Heart left ventricle (tissue), 13 donors: ENCODE measurements at regions not wholly inside any gene's neighbourhood (a gene's known extent, or its start where the extent isn't known, plus 50 kb on each side); places are given as distances from the start of the nearest gene placed in this dataset.

Experiments
- POLR2A ChIP-seq, 2 donors: fragments of 450-650 bp; IDR thresholded peaks; one replicate each; pipeline ENCODE4 v1.6.1; 2017; ENCODE audit warnings: antibody characterized with exemption in 2 of 2, mild to moderate bottlenecking in 2 of 2, moderate library complexity in 2 of 2
- TF ChIP-seq, protein P1 (sequence below), 12 donors: fragments of 200-600 bp; sonication (generic) in 4 of 12; IDR thresholded peaks; one replicate each; pipeline versions ENCODE4 v1.5.0 to v1.8.0; 2018 to 2022; ENCODE audit warnings: antibody characterized with exemption in 12 of 12, mild to moderate bottlenecking in 5 of 12
- donor health status: ischemic (EF 13 %, LVEDD 7.1; RV severe dilation, severe dysfunction).
- donor health status: DM: no; HTN: yes; CAD: no.
- donor health status: DM: no; HTN: no; CAD: no.
- donor health status: ischemic (EF 25% LVEDD 6.9; RV normal size, moderate dysfunction).
- donor health status: ischemic (EF 25% LVEDD 5.7; RV mildly dilated, moderate dysfunction).
- donor health status: ischemic (EF 35%, LVEDD 5.7; RV mildly dilated, moderate dysfunction).
- donor health status: nonischemic (EF 11% LVEDD 7.7; RV severe dilation, severe dysfunction).
- donor health status: DM: yes; HTN: yes; CAD: no.
- donor health status: PGD.
- donor health status: ischemic (EF 29% LVEDD 5.4; RV normal size, mild dysfunction).
- donor health status: nonischemic (EF 23%, LVEDD 6.1; RV moderate dilation, normal function).

- TF ChIP-seq, protein P1, sequence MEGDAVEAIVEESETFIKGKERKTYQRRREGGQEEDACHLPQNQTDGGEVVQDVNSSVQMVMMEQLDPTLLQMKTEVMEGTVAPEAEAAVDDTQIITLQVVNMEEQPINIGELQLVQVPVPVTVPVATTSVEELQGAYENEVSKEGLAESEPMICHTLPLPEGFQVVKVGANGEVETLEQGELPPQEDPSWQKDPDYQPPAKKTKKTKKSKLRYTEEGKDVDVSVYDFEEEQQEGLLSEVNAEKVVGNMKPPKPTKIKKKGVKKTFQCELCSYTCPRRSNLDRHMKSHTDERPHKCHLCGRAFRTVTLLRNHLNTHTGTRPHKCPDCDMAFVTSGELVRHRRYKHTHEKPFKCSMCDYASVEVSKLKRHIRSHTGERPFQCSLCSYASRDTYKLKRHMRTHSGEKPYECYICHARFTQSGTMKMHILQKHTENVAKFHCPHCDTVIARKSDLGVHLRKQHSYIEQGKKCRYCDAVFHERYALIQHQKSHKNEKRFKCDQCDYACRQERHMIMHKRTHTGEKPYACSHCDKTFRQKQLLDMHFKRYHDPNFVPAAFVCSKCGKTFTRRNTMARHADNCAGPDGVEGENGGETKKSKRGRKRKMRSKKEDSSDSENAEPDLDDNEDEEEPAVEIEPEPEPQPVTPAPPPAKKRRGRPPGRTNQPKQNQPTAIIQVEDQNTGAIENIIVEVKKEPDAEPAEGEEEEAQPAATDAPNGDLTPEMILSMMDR (IDR thresholded peaks at IDR 0.05), result no peak
- no peak for TF ChIP-seq POLR2A (IDR thresholded peaks at IDR 0.05)
Observed at GRCh38 chr1:38607526-38607925, 252.0 kb downstream of the RRAGC start.
